ENCODE measurements at regions not wholly inside any gene's neighbourhood (a gene's known extent, or its start where the extent isn't known, plus 50 kb on each side); places are given as distances from the start of the nearest gene placed in this dataset.

DNA sequence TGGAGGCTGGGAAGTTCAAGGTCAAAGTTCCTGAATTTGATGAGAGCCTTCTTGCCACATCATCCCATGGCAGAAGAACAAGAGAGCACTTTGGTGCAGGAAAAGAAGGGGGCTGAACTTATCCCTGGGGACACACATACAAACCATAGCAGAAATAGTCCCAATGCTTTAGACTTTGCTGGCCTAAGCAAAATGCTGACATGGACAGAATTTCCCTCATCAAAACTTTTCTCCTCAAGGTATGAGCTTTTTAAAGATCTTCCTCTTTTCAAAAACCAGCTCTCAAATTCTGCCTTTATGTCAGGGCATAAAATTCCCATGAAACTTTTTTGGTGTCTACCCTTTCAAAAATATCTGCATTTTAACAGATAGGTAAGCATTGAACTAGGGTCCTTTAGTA, 341.8 kb upstream of the SMARCA2 start:
- no peak for DNase-seq (ENCODE audit: low read depth)
- no peak for TF ChIP-seq MYC (IDR thresholded peaks at IDR 0.05; ENCODE audit: low read depth, low read length)
- TF ChIP-seq, protein P1, sequence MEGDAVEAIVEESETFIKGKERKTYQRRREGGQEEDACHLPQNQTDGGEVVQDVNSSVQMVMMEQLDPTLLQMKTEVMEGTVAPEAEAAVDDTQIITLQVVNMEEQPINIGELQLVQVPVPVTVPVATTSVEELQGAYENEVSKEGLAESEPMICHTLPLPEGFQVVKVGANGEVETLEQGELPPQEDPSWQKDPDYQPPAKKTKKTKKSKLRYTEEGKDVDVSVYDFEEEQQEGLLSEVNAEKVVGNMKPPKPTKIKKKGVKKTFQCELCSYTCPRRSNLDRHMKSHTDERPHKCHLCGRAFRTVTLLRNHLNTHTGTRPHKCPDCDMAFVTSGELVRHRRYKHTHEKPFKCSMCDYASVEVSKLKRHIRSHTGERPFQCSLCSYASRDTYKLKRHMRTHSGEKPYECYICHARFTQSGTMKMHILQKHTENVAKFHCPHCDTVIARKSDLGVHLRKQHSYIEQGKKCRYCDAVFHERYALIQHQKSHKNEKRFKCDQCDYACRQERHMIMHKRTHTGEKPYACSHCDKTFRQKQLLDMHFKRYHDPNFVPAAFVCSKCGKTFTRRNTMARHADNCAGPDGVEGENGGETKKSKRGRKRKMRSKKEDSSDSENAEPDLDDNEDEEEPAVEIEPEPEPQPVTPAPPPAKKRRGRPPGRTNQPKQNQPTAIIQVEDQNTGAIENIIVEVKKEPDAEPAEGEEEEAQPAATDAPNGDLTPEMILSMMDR (IDR thresholded peaks at IDR 0.05; ENCODE audit: low read depth, low read length), result no peak
- TF ChIP-seq POLR2A (IDR thresholded peaks at IDR 0.05; ENCODE audit: extremely low read depth, insufficient read length), result no peak
- no peak for TF ChIP-seq MAX (IDR thresholded peaks at IDR 0.05; ENCODE audit: low read depth, low read length)
- no peak overlapping the region for H3K4me3 ChIP-seq (ENCODE audit: low read depth, low read length)

DNA sequence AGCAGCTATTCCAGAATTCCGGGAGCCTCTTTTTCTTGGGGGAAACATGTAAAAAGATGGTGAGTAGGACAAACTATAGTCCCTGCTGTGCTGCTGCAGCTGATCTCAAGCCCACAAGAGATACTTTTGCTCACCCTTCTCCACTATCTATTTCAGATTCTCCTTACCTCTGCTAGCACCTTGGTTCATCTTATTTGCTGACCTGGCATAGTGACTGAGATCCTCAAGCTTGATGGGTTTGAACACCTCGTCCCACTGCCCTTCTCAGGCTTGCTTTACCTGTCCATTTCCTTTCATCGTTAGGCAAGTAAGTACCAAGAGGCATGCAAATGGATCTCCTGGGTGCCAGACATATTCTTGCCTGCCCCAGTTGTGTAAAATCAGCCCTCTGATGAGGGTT, 338.4 kb upstream of the SMARCA2 start:
- DNase-seq (ENCODE audit: low read depth), result no peak
- no peak overlapping the region for H3K4me3 ChIP-seq (ENCODE audit: low read depth, low read length)
- TF ChIP-seq MAX (IDR thresholded peaks at IDR 0.05; ENCODE audit: low read depth, low read length) (no peak), MYC (IDR thresholded peaks at IDR 0.05; ENCODE audit: low read depth, low read length) (no peak), POLR2A (IDR thresholded peaks at IDR 0.05; ENCODE audit: extremely low read depth, insufficient read length) (no peak)
- TF ChIP-seq, protein P1 (IDR thresholded peaks at IDR 0.05; ENCODE audit: low read depth, low read length), result no peak

DNA sequence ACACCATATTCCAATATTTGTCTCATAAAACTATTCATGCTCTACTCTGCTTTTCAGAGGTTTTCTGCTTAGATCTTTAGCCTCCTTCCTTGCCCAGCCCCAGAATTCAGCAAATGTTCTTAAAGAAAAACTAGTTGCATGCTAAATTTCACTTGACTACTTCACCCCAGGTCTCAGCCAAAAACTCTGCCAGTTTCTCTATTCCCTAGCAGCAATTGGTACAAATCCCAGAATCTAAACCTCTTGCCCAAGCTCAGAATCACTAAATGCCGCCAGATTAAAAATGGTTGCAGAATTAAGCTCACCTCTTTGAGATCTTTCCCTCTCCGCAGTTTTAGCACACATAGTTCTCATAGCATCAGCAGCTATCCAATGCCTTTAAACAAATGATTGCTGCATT, 331.2 kb upstream of the SMARCA2 start:
- no peak for DNase-seq (ENCODE audit: low read depth)
- no peak overlapping the region for H3K4me3 ChIP-seq (ENCODE audit: low read depth, low read length)
- TF ChIP-seq POLR2A (IDR thresholded peaks at IDR 0.05; ENCODE audit: extremely low read depth, insufficient read length) (no peak), MAX (IDR thresholded peaks at IDR 0.05; ENCODE audit: low read depth, low read length) (no peak), MYC (IDR thresholded peaks at IDR 0.05; ENCODE audit: low read depth, low read length) (no peak)
- TF ChIP-seq, protein P1 (IDR thresholded peaks at IDR 0.05; ENCODE audit: low read depth, low read length), result no peak

DNA sequence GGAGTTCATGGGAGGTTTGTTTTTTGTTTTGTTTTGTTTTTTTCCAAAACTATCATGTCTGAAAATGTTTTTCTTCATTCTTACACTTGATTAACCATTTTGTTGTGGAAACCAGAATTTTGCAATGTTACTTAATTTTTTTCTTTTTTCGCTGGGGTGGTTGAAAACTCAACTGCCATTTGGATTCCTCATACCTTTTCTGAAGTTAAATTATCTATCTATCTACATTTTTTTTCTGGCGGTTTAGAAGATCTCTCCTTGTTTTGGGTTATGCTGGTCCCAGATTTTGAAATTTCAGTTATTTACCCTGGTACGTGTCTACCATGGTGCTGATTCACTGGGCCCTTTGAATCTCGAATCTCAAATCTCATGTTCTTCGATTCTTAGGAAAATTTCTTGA, 316.2 kb upstream of the SMARCA2 start:
- TF ChIP-seq, protein P1 (IDR thresholded peaks at IDR 0.05; ENCODE audit: low read depth, low read length), result no peak
- TF ChIP-seq MAX (IDR thresholded peaks at IDR 0.05; ENCODE audit: low read depth, low read length) (no peak), MYC (IDR thresholded peaks at IDR 0.05; ENCODE audit: low read depth, low read length) (no peak), POLR2A (IDR thresholded peaks at IDR 0.05; ENCODE audit: extremely low read depth, insufficient read length) (no peak)
- H3K4me3 ChIP-seq (ENCODE audit: low read depth, low read length), result no peak overlapping the region
- DNase-seq (ENCODE audit: low read depth), result no peak

DNA sequence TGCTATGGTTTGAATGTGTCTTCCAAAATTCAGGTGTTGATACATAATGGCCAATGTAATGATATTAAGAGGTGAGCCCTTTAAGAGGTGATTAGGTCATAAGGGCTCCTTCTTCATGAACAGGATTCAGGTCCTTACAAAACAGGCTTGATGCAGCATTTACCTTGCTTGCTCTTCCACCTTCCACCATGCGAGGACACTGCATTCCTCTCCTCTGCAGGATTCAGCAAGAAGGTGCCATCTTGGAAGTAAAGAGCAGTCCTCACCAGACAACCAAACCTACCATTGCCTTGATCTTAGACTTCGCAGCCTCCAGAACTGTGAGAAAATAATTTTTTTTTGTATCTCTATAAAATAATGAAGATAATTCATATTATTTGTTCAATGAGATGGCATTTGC, 314.0 kb upstream of the SMARCA2 start:
- no peak for TF ChIP-seq POLR2A (IDR thresholded peaks at IDR 0.05; ENCODE audit: extremely low read depth, insufficient read length)
- TF ChIP-seq, protein P1 (IDR thresholded peaks at IDR 0.05; ENCODE audit: low read depth, low read length), result no peak
- TF ChIP-seq MAX (IDR thresholded peaks at IDR 0.05; ENCODE audit: low read depth, low read length), result no peak
- TF ChIP-seq MYC (IDR thresholded peaks at IDR 0.05; ENCODE audit: low read depth, low read length), result no peak
- DNase-seq (ENCODE audit: low read depth), result peak; percentile 16
- no peak overlapping the region for H3K4me3 ChIP-seq (ENCODE audit: low read depth, low read length)

GRCh38 chr9:1702701-1703100, 312.4 kb upstream of the SMARCA2 start:
- no peak overlapping the region for H3K4me3 ChIP-seq (ENCODE audit: low read depth, low read length)
- no peak for DNase-seq (ENCODE audit: low read depth)
- TF ChIP-seq, protein P1 (IDR thresholded peaks at IDR 0.05; ENCODE audit: low read depth, low read length), result no peak
- TF ChIP-seq MAX (IDR thresholded peaks at IDR 0.05; ENCODE audit: low read depth, low read length) (no peak), POLR2A (IDR thresholded peaks at IDR 0.05; ENCODE audit: extremely low read depth, insufficient read length) (no peak), MYC (IDR thresholded peaks at IDR 0.05; ENCODE audit: low read depth, low read length) (no peak)

All from NB4 (cell line).